ENCODE measurements at regions not wholly inside any gene's neighbourhood (a gene's known extent, or its start where the extent isn't known, plus 50 kb on each side); places are given as distances from the start of the nearest gene placed in this dataset.
A peak's percentile ranks its signal among the peaks of the same experiment; 100 is the strongest.

DNA sequence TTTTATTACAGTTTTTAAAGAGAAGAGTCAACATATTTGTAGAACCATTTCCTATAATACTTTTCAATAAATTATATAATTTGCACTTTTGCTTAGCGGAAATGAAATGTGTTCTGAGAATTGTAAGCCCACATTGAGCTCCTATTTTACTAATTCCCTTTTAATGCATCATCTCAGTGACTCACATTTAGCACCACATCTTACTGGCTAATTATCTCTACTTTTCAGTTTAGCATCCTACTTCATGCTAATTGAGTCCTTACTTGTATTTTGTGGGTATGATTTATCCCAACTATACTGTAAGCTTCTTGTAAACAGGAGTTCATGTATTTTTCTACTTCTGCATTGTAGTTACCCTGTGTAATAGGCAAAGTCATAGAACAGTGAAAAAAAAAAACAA lies 67.5 kb downstream of the TMX1 start:
- no peak overlapping the region for H3K27ac ChIP-seq (ENCODE audit: low read depth in 2 of 2, low read length in 2 of 2)
- no peak overlapping the region for H3K9ac ChIP-seq (ENCODE audit: low read depth in 1 of 2, low read length in 2 of 2)
- no peaks in the 10 kb centered on the region for H3K27me3 ChIP-seq (ENCODE audit: control insufficient read depth in 2 of 2, insufficient read depth in 2 of 2, low read length in 2 of 2)
- H3K4me3 ChIP-seq (ENCODE audit: low read length in 2 of 2), result no peak overlapping the region
- H3K4me1 ChIP-seq (ENCODE audit: control insufficient read depth in 2 of 2, insufficient read depth in 2 of 2, low read length in 2 of 2), result no peaks in the 10 kb centered on the region
- no peaks in the 10 kb centered on the region for H3K9me3 ChIP-seq (ENCODE audit: control insufficient read depth in 2 of 2, low read length in 2 of 2)
- no peaks in the 10 kb centered on the region for H3K36me3 ChIP-seq (ENCODE audit: control insufficient read depth in 2 of 2, insufficient read depth in 2 of 2, low read length in 2 of 2)

DNA sequence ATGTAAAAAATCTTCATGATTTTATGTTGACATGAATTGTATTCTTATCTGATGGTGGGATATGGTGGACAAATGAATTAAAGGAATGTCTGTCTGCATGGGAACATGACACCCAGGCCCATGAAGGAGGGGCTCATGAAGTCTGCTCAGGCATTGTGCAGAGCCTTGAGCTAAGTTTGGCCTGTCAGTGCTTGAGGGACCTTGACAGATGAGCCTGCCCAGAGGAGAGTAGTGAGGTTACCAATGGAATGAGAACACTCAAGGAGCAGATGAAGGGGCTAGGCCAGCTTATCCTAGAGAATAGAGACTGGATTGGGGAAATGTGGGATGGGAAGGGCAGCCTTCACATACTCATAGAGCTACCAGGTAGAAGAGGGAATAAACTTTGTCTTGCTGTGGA lies 68.8 kb downstream of the TMX1 start:
- Histone ChIP-seq H3K36me3 (ENCODE audit: control insufficient read depth in 2 of 2, insufficient read depth in 2 of 2, low read length in 2 of 2) (no peaks in the 10 kb centered on the region), H3K9me3 (ENCODE audit: control insufficient read depth in 2 of 2, low read length in 2 of 2) (no peaks in the 10 kb centered on the region), H3K27ac (ENCODE audit: low read depth in 2 of 2, low read length in 2 of 2) (no peak overlapping the region)

DNA sequence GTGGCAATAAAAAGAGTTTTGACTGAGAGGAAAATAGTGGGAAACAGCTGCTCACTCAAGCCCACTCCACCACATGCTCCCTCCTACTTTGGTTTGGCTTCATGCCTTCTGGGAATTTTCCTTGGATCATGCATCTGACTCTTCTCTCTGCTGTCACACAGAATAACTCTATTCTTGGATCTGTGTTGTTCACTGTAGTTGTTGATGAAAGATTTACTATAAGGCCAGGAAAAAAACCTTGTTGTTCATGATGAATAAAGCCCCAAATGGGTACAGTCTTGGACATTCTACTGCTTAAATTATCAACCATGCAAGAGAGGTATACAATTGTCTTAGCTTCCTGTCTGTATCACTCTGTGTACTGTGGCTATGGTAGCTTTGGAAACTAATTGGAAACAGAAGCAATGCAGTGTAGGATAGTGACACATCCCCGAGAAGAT lies 70.5 kb downstream of the TMX1 start:
- no peak overlapping the region for H3K27ac ChIP-seq (ENCODE audit: low read depth in 2 of 2, low read length in 2 of 2)

More for the DNA sequence above, 68.8 kb downstream of the TMX1 start:
- Histone ChIP-seq H3K4me3 (ENCODE audit: low read length in 2 of 2) (no peak overlapping the region), H3K27me3 (ENCODE audit: control insufficient read depth in 2 of 2, insufficient read depth in 2 of 2, low read length in 2 of 2) (no peaks in the 10 kb centered on the region), H3K4me1 (ENCODE audit: control insufficient read depth in 2 of 2, insufficient read depth in 2 of 2, low read length in 2 of 2) (no peaks in the 10 kb centered on the region), H3K9ac (ENCODE audit: low read depth in 1 of 2, low read length in 2 of 2) (no peak overlapping the region)

GRCh38 chr14:51314321-51315015 lies 74.4 kb downstream of the TMX1 start:
- Histone ChIP-seq H3K27me3 (ENCODE audit: control insufficient read depth in 2 of 2, insufficient read depth in 2 of 2, low read length in 2 of 2) (no peaks in the 10 kb centered on the region), H3K9ac (ENCODE audit: low read depth in 1 of 2, low read length in 2 of 2) (no peak overlapping the region), H3K9me3 (ENCODE audit: control insufficient read depth in 2 of 2, low read length in 2 of 2) (no peaks in the 10 kb centered on the region), H3K27ac (ENCODE audit: low read depth in 2 of 2, low read length in 2 of 2) (no peak overlapping the region), H3K4me1 (ENCODE audit: control insufficient read depth in 2 of 2, insufficient read depth in 2 of 2, low read length in 2 of 2) (no peaks in the 10 kb centered on the region), H3K4me3 (ENCODE audit: low read length in 2 of 2) (no peak overlapping the region), H3K36me3 (ENCODE audit: control insufficient read depth in 2 of 2, insufficient read depth in 2 of 2, low read length in 2 of 2) (no peaks in the 10 kb centered on the region)

More for the DNA sequence above, 70.5 kb downstream of the TMX1 start:
- Histone ChIP-seq H3K27me3 (ENCODE audit: control insufficient read depth in 2 of 2, insufficient read depth in 2 of 2, low read length in 2 of 2) (no peaks in the 10 kb centered on the region), H3K9me3 (ENCODE audit: control insufficient read depth in 2 of 2, low read length in 2 of 2) (no peaks in the 10 kb centered on the region), H3K4me1 (ENCODE audit: control insufficient read depth in 2 of 2, insufficient read depth in 2 of 2, low read length in 2 of 2) (no peaks in the 10 kb centered on the region), H3K4me3 (ENCODE audit: low read length in 2 of 2) (no peak overlapping the region), H3K9ac (ENCODE audit: low read depth in 1 of 2, low read length in 2 of 2) (no peak overlapping the region), H3K36me3 (ENCODE audit: control insufficient read depth in 2 of 2, insufficient read depth in 2 of 2, low read length in 2 of 2) (no peaks in the 10 kb centered on the region)

DNA sequence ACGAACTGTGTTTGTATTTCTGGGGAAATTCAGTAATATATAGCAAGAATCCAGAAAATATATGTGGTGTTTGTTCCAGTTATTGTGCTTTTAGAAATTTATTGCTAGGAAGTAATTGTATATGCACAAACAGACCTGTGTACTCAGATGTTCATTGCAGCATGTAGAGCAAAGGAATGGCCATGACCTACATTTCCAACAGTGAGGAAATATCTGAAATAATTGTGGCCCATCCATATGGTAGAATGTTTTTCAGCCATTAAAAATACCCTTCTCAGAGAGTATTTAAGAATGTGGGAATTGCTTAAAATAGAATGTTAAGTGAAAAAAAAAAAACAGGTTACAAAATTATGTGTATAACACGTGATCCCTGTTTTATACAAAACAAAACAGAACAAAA lies 77.3 kb downstream of the TMX1 start:
- Histone ChIP-seq H3K9me3 (ENCODE audit: control insufficient read depth in 2 of 2, low read length in 2 of 2) (no peaks in the 10 kb centered on the region), H3K4me3 (ENCODE audit: low read length in 2 of 2) (no peak overlapping the region), H3K4me1 (ENCODE audit: control insufficient read depth in 2 of 2, insufficient read depth in 2 of 2, low read length in 2 of 2) (no peaks in the 10 kb centered on the region), H3K36me3 (ENCODE audit: control insufficient read depth in 2 of 2, insufficient read depth in 2 of 2, low read length in 2 of 2) (no peaks in the 10 kb centered on the region), H3K27ac (ENCODE audit: low read depth in 2 of 2, low read length in 2 of 2) (no peak overlapping the region), H3K27me3 (ENCODE audit: control insufficient read depth in 2 of 2, insufficient read depth in 2 of 2, low read length in 2 of 2) (no peaks in the 10 kb centered on the region), H3K9ac (ENCODE audit: low read depth in 1 of 2, low read length in 2 of 2) (no peak overlapping the region)

- Histone ChIP-seq H3K9ac (ENCODE audit: low read depth in 1 of 2, low read length in 2 of 2) (no peak overlapping the region), H3K4me1 (ENCODE audit: control insufficient read depth in 2 of 2, insufficient read depth in 2 of 2, low read length in 2 of 2) (no peaks in the 10 kb centered on the region), H3K27me3 (ENCODE audit: control insufficient read depth in 2 of 2, insufficient read depth in 2 of 2, low read length in 2 of 2) (no peaks in the 10 kb centered on the region), H3K27ac (ENCODE audit: low read depth in 2 of 2, low read length in 2 of 2) (peak overlapping the region in 1 of 2 donors; percentile 25), H3K9me3 (ENCODE audit: control insufficient read depth in 2 of 2, low read length in 2 of 2) (no peaks in the 10 kb centered on the region), H3K4me3 (ENCODE audit: low read length in 2 of 2) (no peak overlapping the region), H3K36me3 (ENCODE audit: control insufficient read depth in 2 of 2, insufficient read depth in 2 of 2, low read length in 2 of 2) (no peaks in the 10 kb centered on the region)
These were observed 79.0 kb downstream of the TMX1 start for GRCh38 chr14:51318813-51319597.

DNA sequence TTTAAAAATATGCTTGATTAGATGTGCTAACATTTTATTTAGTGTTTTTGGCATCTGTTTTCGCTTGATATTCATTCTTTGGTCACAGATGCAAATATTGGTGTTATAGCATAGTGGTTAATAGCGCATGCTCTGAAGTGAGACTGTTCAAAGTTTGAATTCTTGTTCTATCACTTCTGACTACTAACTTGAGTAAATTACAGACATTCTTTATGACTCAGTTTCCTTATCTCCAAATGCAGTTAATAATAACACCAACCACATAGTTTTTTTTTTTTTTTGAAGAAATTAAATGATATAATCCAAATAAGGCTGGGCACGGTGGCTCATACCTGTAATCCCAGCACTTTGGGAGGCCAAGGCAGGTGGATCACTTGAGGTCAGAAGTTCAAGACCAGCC lies 81.0 kb downstream of the TMX1 start:
- H3K9ac ChIP-seq (ENCODE audit: low read depth in 1 of 2, low read length in 2 of 2), result no peak overlapping the region
- H3K27ac ChIP-seq (ENCODE audit: low read depth in 2 of 2, low read length in 2 of 2), result no peak overlapping the region
- H3K4me1 ChIP-seq (ENCODE audit: control insufficient read depth in 2 of 2, insufficient read depth in 2 of 2, low read length in 2 of 2), result no peaks in the 10 kb centered on the region
- no peaks in the 10 kb centered on the region for H3K36me3 ChIP-seq (ENCODE audit: control insufficient read depth in 2 of 2, insufficient read depth in 2 of 2, low read length in 2 of 2)
- H3K9me3 ChIP-seq (ENCODE audit: control insufficient read depth in 2 of 2, low read length in 2 of 2), result no peaks in the 10 kb centered on the region
- no peaks in the 10 kb centered on the region for H3K27me3 ChIP-seq (ENCODE audit: control insufficient read depth in 2 of 2, insufficient read depth in 2 of 2, low read length in 2 of 2)
- no peak overlapping the region for H3K4me3 ChIP-seq (ENCODE audit: low read length in 2 of 2)

- H3K9ac ChIP-seq (ENCODE audit: low read depth in 1 of 2, low read length in 2 of 2), result no peak overlapping the region
- H3K36me3 ChIP-seq (ENCODE audit: control insufficient read depth in 2 of 2, insufficient read depth in 2 of 2, low read length in 2 of 2), result no peaks in the 10 kb centered on the region
- peaks cover 3 to 6% of the 10 kb centered on the region in 2 donors for H3K4me1 ChIP-seq (ENCODE audit: control insufficient read depth in 2 of 2, insufficient read depth in 2 of 2, low read length in 2 of 2)
- no peaks in the 10 kb centered on the region for H3K9me3 ChIP-seq (ENCODE audit: control insufficient read depth in 2 of 2, low read length in 2 of 2)
- no peak overlapping the region for H3K4me3 ChIP-seq (ENCODE audit: low read length in 2 of 2)
- H3K27me3 ChIP-seq (ENCODE audit: control insufficient read depth in 2 of 2, insufficient read depth in 2 of 2, low read length in 2 of 2), result no peaks in the 10 kb centered on the region
- no peak overlapping the region for H3K27ac ChIP-seq (ENCODE audit: low read depth in 2 of 2, low read length in 2 of 2)
These were observed 83.4 kb downstream of the TMX1 start for GRCh38 chr14:51323492-51323891.

DNA sequence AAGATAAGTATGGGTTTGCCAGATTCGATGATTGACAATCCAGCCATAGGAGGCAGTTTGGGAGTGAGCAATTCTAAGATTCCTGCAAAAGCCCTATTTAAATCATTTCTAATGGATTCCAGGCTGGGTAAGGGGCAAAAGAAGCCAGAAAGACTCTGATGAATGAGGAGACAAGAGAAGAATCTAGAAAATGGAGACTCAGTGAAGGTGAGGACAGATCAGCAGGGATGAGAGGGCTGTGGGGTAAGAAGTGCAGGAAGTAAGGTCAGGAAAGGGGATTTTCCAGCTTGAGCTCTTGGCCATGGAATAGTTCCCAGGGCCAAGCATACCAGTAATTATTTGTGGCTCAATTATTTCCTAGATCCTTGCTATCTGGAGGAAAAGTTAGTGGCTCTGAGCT lies 87.3 kb downstream of the TMX1 start:
- H3K36me3 ChIP-seq (ENCODE audit: control insufficient read depth in 2 of 2, insufficient read depth in 2 of 2, low read length in 2 of 2), result no peaks in the 10 kb centered on the region
- no peaks in the 10 kb centered on the region for H3K9me3 ChIP-seq (ENCODE audit: control insufficient read depth in 2 of 2, low read length in 2 of 2)
- H3K4me3 ChIP-seq (ENCODE audit: low read length in 2 of 2), result no peak overlapping the region
- no peaks in the 10 kb centered on the region for H3K27me3 ChIP-seq (ENCODE audit: control insufficient read depth in 2 of 2, insufficient read depth in 2 of 2, low read length in 2 of 2)
- H3K27ac ChIP-seq (ENCODE audit: low read depth in 2 of 2, low read length in 2 of 2), result peak overlapping the region in 1 of 2 donors; percentile 0
- H3K4me1 ChIP-seq (ENCODE audit: control insufficient read depth in 2 of 2, insufficient read depth in 2 of 2, low read length in 2 of 2), result peaks cover 3 to 6% of the 10 kb centered on the region in 2 donors
- no peak overlapping the region for H3K9ac ChIP-seq (ENCODE audit: low read depth in 1 of 2, low read length in 2 of 2)

DNA sequence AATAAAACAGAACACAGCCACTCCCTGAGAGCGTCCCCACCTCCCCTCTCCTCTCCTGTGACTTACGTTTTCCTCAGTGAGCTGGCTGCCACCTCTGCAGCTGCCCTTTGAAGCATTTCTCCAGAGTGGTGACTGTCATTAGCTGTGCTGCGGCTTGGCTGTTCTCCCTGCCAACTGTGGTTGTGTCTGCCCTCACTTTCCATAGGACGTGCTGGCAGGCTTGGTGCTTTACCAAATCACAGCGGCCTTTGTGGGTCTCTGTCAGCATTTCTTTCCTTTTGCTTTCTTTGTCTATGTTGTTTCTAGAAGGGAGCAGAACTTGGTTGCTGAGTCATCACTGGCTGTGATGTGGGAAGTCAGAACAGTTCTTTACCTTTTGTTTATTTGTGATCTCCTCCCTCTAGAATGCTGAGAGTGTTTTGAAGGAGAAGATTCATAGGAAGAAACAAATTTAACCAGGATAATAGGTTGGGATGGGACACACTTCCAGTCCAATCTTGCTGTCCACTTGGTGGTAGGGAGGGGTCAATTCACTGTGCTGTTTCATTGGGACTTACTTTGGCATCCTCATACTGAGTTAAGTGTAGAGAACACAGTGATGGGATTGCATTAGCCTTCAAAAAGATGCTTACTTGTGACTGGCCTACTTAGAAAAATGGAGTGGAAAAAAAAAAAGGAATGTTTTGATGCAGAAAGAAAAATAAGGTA lies 88.2 kb downstream of the TMX1 start:
- Histone ChIP-seq H3K36me3 (ENCODE audit: control insufficient read depth in 2 of 2, insufficient read depth in 2 of 2, low read length in 2 of 2) (no peaks in the 10 kb centered on the region), H3K9me3 (ENCODE audit: control insufficient read depth in 2 of 2, low read length in 2 of 2) (no peaks in the 10 kb centered on the region), H3K27ac (ENCODE audit: low read depth in 2 of 2, low read length in 2 of 2) (peak overlapping the region; percentile 11 to 27), H3K4me1 (ENCODE audit: control insufficient read depth in 2 of 2, insufficient read depth in 2 of 2, low read length in 2 of 2) (peaks cover 3 to 6% of the 10 kb centered on the region in 2 donors), H3K4me3 (ENCODE audit: low read length in 2 of 2) (no peak overlapping the region), H3K27me3 (ENCODE audit: control insufficient read depth in 2 of 2, insufficient read depth in 2 of 2, low read length in 2 of 2) (no peaks in the 10 kb centered on the region), H3K9ac (ENCODE audit: low read depth in 1 of 2, low read length in 2 of 2) (no peak overlapping the region)
